Left renal cortex interstitium (tissue), 4 donors: ENCODE measurements at regions not wholly inside any gene's neighbourhood (a gene's known extent, or its start where the extent isn't known, plus 50 kb on each side); places are given as distances from the start of the nearest gene placed in this dataset.

Source experiments
- DNase-seq, 4 donors: peaks; one replicate each; pipeline ENCODE4 v3.0.0-alpha.2; 2013; ENCODE audit warnings: low read depth in 4 of 4, low spot score in 2 of 4, missing footprints in 1 of 4

DNA sequence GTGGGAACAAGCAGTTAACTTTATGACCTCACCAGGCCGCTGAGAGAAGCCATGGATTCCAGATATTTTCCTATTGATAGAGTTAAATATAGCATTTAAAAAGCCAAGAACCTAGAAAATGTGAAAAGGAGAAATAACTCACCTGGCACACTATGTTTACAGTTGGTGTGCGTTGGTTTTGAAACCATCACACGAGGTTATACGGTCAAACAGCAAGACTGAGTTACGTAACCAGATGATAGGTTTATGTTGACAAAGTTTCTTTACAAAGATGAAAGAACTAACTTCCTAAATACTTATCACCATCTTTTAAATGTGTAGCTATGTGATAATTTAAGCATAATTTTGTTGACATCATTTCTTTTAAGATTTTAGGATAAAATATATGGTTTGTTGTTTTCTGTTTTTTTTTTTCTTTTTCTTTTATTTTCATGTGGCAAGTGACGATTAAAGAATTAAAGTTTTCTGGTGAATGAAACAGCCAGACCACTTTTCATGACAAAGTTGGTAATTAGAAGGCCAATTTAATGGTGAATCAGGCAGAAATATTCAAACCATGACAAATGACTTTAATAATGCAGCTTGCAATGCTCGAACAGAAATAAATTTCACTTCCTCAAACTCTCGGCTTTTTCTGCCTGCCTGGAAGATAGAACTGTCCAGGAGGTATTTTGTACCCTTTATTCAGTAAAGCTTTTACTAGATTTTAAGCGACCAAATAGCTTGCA, 339.1 kb upstream of the OBI1 start:
- no peak for DNase-seq

DNA sequence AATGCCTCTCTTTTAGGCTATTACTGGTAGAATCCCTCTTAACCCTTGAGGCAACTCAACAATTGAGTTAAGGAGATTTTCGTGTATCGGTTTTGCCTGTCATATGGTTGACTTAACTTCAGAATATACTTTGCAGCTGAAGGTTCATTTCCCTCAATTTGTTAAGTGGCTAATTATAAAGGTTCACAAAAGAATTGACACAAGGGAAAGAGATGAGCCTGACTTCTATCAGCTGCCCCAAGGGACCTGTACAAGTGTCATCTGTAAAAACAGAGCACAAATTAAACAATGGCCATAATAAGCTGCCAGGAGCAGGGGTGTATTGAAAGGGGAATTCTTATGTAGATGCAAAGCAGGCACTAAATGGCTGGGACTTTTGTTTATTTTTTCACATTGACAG, 334.8 kb upstream of the OBI1 start:
- no peak for DNase-seq

DNA sequence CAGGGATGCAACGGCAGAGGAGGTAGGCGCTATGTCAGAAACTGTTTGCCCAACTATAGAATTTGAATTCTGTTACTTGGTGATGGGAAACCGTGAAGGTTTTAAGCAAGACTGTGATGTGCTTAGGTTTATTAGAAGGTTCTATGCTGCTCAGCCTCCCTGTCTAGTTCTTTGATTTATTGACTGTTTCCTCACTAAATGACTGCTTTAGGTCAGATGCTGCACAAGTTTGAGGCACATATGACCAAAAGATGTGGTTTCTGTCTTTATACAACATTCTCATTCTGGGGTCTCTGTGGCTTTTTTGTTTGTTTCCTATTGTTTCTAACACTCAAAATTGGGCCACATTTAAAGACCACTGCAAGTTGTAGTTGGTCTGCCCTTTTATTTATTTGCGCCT, 323.0 kb upstream of the OBI1 start:
- DNase-seq, result no peak

DNA sequence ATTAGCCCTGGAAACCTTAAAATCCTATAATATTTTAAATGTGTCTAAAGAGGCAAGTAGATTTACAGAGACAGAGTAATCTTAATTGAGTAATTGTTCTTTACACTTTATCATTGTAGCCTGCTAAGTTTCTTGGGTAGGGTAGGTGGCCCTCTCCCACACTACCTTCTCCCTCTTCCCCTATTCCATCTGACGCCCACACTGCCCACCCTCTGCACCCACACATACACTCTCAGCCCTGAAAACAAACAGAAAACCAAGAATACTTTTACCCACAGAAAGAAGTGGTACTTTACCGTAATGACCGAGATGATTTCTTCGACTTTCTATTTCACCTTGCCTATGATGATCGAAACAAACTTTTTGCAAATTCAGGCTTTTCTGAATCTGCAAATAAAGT, 320.4 kb upstream of the OBI1 start:
- no peak for DNase-seq

GRCh38 chr13:78978381-78978998, 319.5 kb upstream of the OBI1 start:
- peak in 3 of 4 donors; percentile 13 to 31 (median 26) for DNase-seq

GRCh38 chr13:78977311-78977710, 318.4 kb upstream of the OBI1 start:
- DNase-seq, result no peak

DNA sequence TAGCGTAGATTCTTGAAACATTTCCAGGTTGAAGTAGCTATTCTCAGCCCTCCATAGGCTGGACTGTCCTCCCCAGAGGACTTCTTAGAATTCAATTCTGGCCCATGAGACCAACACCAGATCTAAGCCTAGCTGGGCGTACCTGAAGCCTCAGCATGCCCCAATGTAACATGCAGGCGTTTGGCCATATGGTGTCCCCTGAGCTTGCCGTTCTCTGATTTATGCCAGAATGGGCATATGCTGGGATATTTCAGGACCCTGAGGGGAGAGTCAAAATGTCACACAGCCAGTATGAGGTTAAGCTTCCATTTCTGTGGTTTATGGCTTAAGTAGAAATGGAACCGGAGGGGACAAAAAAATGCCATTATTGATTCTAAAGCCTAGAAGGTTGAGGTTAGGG, 317.7 kb upstream of the OBI1 start:
- no peak for DNase-seq

- no peak for DNase-seq
Observed at GRCh38 chr13:78972561-78972960, 313.6 kb upstream of the OBI1 start.

GRCh38 chr13:78971355-78972025, 312.5 kb upstream of the OBI1 start:
- DNase-seq, result no peak

DNA sequence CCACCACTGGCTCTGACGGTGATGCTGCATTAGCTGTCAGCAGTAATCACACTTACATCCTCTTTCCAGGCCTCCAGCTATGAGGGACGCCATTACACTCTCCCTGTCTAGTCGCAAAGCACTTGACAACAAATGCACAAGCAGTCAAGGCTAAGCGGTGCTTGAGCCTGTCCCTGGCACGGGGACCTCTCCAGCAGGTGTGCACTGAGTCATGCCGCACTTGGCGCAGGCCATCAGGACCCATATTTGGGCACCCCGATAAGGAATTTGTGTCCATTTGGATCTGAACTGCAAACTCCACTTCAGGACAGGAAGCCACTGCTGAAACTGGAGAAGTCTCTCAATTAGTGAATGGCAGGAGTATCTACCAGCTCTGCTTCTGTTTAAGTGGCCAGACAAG, 301.9 kb upstream of the OBI1 start:
- DNase-seq, result no peak

DNA sequence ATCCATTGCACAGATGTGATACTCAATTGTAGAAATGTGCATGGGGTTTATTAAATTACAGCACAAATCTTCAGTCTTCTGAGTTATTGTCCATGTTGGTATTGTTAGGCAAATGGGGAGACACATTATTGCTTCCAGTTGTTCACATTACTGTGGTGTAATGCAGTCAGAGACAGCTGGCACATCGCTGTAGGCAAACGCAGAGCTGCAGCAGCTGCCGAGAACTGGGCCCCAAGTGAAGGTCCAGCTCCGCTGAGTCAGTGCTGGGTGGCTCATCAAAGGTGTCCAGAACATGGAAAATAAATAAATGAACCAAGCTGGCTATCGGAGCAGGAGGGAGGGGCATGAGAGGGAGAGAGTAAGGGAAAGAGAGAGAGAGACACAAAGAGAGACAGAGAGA, 299.1 kb upstream of the OBI1 start:
- no peak for DNase-seq

- no peak for DNase-seq
Observed at GRCh38 chr13:78940455-78941130, 281.6 kb upstream of the OBI1 start.

DNA sequence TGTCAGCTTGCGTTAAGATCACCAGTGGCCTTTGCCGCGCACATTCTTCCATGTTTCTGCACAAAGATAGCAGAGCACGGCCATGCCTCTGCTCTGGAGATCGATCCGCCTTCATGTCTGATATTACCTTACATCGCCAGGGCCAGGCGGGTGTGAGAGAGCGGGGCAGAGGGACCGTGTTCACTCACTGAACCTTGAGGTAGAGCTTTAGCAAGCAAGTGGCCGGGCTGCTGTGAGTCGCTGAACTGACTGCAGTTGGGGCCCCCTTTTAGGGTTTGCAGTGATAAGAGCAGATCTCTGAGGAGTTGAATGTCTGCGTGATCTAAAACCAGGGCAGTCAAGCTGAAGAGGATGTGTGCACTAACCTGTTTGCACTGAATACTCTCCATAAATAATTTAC, 275.4 kb upstream of the OBI1 start:
- no peak for DNase-seq

GRCh38 chr13:78915015-78915414, 256.1 kb upstream of the OBI1 start:
- DNase-seq, result no peak

GRCh38 chr13:78913656-78914055, 254.7 kb upstream of the OBI1 start:
- no peak for DNase-seq

DNA sequence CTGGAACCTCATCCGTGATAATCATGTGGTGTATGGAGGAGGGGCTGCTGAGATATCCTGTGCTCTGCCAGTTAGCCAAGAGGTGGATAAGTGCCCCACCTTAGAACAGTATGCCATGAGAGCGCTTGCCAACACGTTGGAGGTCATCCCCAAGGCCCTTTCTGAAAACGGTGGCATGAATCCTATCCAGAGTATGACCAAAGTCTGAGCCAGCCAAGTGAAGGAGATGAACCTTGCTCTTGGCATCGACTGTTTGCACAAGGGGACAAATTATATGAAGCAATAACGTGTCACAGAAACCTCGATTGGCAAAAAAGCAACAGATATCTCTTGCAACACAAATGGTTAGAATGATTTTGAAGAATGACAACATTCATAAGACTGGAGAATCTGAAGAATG, 251.2 kb upstream of the OBI1 start:
- DNase-seq, result no peak

- no peak for DNase-seq
Observed at GRCh38 chr13:78909276-78909675, 250.3 kb upstream of the OBI1 start.

GRCh38 chr13:78907006-78907405, 248.1 kb upstream of the OBI1 start:
- DNase-seq, result no peak

DNA sequence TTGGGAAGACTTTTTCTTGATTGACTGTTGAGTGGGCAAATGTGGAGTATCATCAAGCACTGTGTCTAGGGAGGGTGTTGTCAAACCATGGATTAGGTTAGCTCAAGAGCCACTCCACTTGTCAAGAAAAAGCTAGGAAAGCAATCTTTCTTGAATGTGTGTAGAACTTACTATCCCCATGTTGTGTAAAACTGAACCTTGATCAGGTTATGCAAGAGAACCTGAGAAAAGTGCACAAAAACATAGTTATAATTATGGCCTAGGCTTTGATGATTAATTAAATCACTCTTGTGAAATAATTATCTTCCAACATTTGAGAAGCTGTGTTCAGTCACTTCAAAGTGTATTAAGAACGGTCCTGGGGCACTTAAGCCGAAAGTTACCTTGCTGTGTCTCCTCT, 238.2 kb upstream of the OBI1 start:
- no peak for DNase-seq

- no peak for DNase-seq
Observed at GRCh38 chr13:78884571-78884970, 225.6 kb upstream of the OBI1 start.

DNA sequence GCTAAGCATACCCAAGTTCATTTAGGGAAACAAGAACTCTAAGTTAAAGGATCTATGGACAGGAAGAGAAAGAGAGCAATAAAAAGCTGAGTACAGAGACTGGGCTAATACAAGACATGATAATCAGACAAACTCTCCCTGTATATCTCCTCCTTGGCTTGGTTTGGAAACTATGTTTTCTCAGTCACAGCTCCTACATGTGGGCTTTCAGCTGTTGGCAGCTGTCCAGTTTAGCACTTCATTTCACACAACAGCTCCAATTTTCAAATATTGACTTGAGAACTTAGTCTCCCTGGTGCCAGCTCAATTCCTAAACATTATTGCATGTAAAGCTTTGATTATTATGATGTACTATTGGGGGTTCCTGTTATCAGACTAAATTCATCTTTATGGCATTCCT, 222.8 kb upstream of the OBI1 start:
- DNase-seq, result no peak

GRCh38 chr13:78881054-78881453, 222.1 kb upstream of the OBI1 start:
- DNase-seq, result no peak
